WTC11 (cell line): ENCODE measurements at regions not wholly inside any gene's neighbourhood (a gene's known extent, or its start where the extent isn't known, plus 50 kb on each side); places are given as distances from the start of the nearest gene placed in this dataset.

Experiments used
- FOXK1 ChIP-seq: sonication (generic); formaldehyde crosslinking; IDR thresholded peaks from 2 replicates; pipeline ENCODE4 v1.8.0; 2022; ENCODE audit warnings: mild to moderate bottlenecking, moderate library complexity, missing genetic modification reagents
- FOXP1 ChIP-seq: sonication (generic); formaldehyde crosslinking; IDR thresholded peaks from 2 replicates; pipeline ENCODE4 v1.8.0; 2022; ENCODE audit warnings: missing genetic modification reagents, mild to moderate bottlenecking, moderate library complexity, borderline replicate concordance
- SP1 ChIP-seq: sonication (generic); formaldehyde crosslinking; conservative IDR thresholded peaks from 2 replicates; pipeline ENCODE4 v1.8.1; 2022; ENCODE audit warnings: missing genetic modification reagents
- ZNF121 ChIP-seq: sonication (generic); formaldehyde crosslinking; IDR thresholded peaks from 2 replicates; pipeline ENCODE4 v1.8.0; 2023; ENCODE audit warnings: missing genetic modification reagents
- ZNF416 ChIP-seq: fragments of 250-450 bp; sonication (Bioruptor Pico); IDR thresholded peaks from 2 replicates; pipeline ENCODE4 v1.9.0; 2021; ENCODE audit warnings: mild to moderate bottlenecking, inconsistent platforms
- TF ChIP-seq, protein P1 (sequence below): sonication (generic); formaldehyde crosslinking; conservative IDR thresholded peaks from 2 replicates; pipeline ENCODE4 v1.8.1; 2022; ENCODE audit warnings: mild to moderate bottlenecking, missing genetic modification reagents
- TF ChIP-seq, protein P2 (sequence below): fragments of 200-600 bp; IDR thresholded peaks from 2 replicates; pipeline ENCODE4 v1.8.0; 2022; ENCODE audit warnings: antibody characterized with exemption
- TF ChIP-seq, protein P3 (sequence below): sonication (generic); formaldehyde crosslinking; IDR thresholded peaks from 2 replicates; pipeline ENCODE4 v1.8.1; 2023; ENCODE audit warnings: mild to moderate bottlenecking, missing genetic modification reagents, borderline replicate concordance
- TF ChIP-seq, protein P4 (sequence below): fragments of 250-450 bp; sonication (Bioruptor Pico); IDR thresholded peaks from 2 replicates; pipeline ENCODE4 v1.9.0; 2021; ENCODE audit warnings: mild to moderate bottlenecking, borderline replicate concordance
- TF ChIP-seq, protein P5 (sequence below): sonication (generic); formaldehyde crosslinking; IDR thresholded peaks from 2 replicates; pipeline ENCODE4 v1.8.1; 2022; ENCODE audit warnings: missing genetic modification reagents, borderline replicate concordance
- TF ChIP-seq, protein P6 (sequence below): sonication (generic); formaldehyde crosslinking; IDR thresholded peaks from 2 replicates; pipeline ENCODE4 v1.8.0; 2022; ENCODE audit warnings: mild to moderate bottlenecking, missing genetic modification reagents
- TF ChIP-seq, protein P7 (sequence below): sonication (generic); formaldehyde crosslinking; IDR thresholded peaks from 2 replicates; pipeline ENCODE4 v1.8.0; 2022; ENCODE audit warnings: mild to moderate bottlenecking, missing genetic modification reagents

DNA sequence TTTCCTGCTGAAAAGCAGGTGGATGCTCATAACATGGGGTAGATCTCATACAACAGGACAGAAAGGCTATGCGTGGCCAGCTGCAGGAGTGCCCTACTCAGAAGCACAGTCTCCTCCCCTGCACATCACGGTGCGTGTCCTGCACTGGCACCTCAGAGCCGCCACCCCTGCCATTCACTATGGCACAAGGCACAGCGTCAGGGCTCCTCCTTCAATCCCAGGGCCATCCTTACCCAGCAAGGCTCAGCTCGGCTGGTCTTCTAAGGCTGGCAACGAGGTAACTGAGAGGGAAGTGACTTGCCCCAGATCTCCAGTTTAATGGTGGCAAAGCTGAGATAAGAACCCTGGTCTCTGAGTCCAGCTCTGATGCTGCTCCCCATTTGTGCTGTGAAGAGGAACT, 97.1 kb downstream of the CPN2 start:
- TF ChIP-seq, protein P1, sequence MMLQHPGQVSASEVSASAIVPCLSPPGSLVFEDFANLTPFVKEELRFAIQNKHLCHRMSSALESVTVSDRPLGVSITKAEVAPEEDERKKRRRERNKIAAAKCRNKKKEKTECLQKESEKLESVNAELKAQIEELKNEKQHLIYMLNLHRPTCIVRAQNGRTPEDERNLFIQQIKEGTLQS: no peak
- TF ChIP-seq, protein P2, sequence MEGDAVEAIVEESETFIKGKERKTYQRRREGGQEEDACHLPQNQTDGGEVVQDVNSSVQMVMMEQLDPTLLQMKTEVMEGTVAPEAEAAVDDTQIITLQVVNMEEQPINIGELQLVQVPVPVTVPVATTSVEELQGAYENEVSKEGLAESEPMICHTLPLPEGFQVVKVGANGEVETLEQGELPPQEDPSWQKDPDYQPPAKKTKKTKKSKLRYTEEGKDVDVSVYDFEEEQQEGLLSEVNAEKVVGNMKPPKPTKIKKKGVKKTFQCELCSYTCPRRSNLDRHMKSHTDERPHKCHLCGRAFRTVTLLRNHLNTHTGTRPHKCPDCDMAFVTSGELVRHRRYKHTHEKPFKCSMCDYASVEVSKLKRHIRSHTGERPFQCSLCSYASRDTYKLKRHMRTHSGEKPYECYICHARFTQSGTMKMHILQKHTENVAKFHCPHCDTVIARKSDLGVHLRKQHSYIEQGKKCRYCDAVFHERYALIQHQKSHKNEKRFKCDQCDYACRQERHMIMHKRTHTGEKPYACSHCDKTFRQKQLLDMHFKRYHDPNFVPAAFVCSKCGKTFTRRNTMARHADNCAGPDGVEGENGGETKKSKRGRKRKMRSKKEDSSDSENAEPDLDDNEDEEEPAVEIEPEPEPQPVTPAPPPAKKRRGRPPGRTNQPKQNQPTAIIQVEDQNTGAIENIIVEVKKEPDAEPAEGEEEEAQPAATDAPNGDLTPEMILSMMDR: no peak
- TF ChIP-seq FOXK1 (CRISPR knock-in tag): no peak
- TF ChIP-seq ZNF416 (CRISPR knock-in tag): no peak
- TF ChIP-seq, protein P3, sequence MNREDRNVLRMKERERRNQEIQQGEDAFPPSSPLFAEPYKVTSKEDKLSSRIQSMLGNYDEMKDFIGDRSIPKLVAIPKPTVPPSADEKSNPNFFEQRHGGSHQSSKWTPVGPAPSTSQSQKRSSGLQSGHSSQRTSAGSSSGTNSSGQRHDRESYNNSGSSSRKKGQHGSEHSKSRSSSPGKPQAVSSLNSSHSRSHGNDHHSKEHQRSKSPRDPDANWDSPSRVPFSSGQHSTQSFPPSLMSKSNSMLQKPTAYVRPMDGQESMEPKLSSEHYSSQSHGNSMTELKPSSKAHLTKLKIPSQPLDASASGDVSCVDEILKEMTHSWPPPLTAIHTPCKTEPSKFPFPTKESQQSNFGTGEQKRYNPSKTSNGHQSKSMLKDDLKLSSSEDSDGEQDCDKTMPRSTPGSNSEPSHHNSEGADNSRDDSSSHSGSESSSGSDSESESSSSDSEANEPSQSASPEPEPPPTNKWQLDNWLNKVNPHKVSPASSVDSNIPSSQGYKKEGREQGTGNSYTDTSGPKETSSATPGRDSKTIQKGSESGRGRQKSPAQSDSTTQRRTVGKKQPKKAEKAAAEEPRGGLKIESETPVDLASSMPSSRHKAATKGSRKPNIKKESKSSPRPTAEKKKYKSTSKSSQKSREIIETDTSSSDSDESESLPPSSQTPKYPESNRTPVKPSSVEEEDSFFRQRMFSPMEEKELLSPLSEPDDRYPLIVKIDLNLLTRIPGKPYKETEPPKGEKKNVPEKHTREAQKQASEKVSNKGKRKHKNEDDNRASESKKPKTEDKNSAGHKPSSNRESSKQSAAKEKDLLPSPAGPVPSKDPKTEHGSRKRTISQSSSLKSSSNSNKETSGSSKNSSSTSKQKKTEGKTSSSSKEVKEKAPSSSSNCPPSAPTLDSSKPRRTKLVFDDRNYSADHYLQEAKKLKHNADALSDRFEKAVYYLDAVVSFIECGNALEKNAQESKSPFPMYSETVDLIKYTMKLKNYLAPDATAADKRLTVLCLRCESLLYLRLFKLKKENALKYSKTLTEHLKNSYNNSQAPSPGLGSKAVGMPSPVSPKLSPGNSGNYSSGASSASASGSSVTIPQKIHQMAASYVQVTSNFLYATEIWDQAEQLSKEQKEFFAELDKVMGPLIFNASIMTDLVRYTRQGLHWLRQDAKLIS: no peak
- TF ChIP-seq FOXP1: no peak
- TF ChIP-seq SP1 (CRISPR knock-in tag): no peak
- TF ChIP-seq, protein P4, sequence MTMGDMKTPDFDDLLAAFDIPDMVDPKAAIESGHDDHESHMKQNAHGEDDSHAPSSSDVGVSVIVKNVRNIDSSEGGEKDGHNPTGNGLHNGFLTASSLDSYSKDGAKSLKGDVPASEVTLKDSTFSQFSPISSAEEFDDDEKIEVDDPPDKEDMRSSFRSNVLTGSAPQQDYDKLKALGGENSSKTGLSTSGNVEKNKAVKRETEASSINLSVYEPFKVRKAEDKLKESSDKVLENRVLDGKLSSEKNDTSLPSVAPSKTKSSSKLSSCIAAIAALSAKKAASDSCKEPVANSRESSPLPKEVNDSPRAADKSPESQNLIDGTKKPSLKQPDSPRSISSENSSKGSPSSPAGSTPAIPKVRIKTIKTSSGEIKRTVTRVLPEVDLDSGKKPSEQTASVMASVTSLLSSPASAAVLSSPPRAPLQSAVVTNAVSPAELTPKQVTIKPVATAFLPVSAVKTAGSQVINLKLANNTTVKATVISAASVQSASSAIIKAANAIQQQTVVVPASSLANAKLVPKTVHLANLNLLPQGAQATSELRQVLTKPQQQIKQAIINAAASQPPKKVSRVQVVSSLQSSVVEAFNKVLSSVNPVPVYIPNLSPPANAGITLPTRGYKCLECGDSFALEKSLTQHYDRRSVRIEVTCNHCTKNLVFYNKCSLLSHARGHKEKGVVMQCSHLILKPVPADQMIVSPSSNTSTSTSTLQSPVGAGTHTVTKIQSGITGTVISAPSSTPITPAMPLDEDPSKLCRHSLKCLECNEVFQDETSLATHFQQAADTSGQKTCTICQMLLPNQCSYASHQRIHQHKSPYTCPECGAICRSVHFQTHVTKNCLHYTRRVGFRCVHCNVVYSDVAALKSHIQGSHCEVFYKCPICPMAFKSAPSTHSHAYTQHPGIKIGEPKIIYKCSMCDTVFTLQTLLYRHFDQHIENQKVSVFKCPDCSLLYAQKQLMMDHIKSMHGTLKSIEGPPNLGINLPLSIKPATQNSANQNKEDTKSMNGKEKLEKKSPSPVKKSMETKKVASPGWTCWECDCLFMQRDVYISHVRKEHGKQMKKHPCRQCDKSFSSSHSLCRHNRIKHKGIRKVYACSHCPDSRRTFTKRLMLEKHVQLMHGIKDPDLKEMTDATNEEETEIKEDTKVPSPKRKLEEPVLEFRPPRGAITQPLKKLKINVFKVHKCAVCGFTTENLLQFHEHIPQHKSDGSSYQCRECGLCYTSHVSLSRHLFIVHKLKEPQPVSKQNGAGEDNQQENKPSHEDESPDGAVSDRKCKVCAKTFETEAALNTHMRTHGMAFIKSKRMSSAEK (CRISPR knock-in tag): no peak
- TF ChIP-seq, protein P5, sequence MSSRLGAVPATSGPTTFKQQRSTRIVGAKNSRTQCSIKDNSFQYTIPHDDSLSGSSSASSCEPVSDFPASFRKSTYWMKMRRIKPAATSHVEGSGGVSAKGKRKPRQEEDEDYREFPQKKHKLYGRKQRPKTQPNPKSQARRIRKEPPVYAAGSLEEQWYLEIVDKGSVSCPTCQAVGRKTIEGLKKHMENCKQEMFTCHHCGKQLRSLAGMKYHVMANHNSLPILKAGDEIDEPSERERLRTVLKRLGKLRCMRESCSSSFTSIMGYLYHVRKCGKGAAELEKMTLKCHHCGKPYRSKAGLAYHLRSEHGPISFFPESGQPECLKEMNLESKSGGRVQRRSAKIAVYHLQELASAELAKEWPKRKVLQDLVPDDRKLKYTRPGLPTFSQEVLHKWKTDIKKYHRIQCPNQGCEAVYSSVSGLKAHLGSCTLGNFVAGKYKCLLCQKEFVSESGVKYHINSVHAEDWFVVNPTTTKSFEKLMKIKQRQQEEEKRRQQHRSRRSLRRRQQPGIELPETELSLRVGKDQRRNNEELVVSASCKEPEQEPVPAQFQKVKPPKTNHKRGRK (CRISPR knock-in tag): no peak
- no peak for TF ChIP-seq ZNF121 (CRISPR knock-in tag)
- TF ChIP-seq, protein P6, sequence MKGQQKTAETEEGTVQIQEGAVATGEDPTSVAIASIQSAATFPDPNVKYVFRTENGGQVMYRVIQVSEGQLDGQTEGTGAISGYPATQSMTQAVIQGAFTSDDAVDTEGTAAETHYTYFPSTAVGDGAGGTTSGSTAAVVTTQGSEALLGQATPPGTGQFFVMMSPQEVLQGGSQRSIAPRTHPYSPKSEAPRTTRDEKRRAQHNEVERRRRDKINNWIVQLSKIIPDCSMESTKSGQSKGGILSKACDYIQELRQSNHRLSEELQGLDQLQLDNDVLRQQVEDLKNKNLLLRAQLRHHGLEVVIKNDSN: no peak
- TF ChIP-seq, protein P7, sequence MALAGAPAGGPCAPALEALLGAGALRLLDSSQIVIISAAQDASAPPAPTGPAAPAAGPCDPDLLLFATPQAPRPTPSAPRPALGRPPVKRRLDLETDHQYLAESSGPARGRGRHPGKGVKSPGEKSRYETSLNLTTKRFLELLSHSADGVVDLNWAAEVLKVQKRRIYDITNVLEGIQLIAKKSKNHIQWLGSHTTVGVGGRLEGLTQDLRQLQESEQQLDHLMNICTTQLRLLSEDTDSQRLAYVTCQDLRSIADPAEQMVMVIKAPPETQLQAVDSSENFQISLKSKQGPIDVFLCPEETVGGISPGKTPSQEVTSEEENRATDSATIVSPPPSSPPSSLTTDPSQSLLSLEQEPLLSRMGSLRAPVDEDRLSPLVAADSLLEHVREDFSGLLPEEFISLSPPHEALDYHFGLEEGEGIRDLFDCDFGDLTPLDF (CRISPR knock-in tag): no peak
